ENCODE measurements at regions not wholly inside any gene's neighbourhood (a gene's known extent, or its start where the extent isn't known, plus 50 kb on each side); places are given as distances from the start of the nearest gene placed in this dataset.
A peak's percentile ranks its signal among the peaks of the same experiment; 100 is the strongest.
"Not testable (repeated sequence)": the region's sequence is repeated elsewhere in the genome, so short reads cannot be mapped to it uniquely, and the experiment has no call there.

DNA sequence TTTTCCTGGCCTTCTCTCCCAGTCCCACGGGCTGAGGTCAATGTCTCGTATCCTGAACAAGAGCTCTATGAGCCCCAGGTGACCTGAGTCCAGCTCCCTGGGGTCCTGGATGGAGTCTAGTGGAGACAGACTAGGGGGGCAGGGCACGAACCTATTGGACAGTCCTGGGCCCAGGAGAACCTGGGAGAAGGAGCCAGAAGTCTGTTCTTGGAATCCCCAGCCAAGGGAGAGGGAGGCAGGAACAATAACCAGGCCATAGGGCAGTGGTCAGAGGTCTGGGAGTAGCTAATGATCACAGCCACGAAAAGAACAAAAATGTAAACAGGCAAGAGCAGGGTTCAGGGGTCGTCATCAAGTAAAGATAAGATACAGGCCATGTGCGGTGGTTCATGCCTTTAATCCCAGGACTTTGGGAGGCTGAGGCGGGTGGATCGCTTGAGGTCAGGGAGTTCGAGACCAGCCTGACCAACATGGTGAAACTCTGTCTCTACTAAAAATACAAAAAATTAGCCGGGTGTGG lies 60.8 kb downstream of the COPRS start:
- DNase-seq = no peak

- not testable (repeated sequence) for DNase-seq
Measured at GRCh38 chr17:31795941-31796340, 63.1 kb downstream of the COPRS start.

DNA sequence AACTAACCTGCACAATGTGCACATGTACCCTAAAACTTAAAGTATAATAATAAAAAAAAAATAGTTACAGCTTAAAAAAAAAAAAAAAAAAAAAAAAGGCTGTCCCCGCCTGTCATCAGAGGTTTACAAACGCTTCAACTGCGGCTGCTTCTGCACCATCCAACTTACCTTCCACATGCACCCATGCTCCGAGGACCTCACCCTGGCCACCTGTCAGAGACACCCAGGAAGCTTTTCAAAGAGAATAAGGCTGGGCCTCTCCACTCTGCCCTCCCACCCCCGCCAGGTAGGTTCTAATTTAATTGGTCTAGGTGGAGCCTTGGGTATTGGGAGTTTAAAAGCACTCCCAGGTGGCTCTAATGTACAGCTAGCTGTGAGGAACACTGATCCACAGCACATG lies 64.9 kb downstream of the COPRS start:
- DNase-seq = no peak

DNA sequence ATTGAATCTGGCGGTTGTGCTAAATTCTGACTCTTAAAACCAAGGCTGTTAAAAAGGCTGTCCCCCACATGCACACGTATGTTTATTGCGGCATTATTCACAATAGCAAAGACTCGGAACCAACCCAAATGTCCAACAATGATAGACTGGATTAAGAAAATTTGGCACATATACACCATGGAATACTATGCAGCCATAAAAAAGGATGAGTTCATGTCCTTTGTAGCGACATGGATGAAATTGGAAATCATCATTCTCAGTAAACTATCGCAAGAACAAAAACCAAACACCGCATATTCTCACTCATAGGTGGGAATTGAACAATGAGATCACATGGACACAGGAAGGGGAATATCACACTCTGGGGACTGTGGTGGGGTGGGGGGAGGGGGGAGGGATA lies 65.4 kb downstream of the COPRS start:
- not testable (repeated sequence) for DNase-seq

DNA sequence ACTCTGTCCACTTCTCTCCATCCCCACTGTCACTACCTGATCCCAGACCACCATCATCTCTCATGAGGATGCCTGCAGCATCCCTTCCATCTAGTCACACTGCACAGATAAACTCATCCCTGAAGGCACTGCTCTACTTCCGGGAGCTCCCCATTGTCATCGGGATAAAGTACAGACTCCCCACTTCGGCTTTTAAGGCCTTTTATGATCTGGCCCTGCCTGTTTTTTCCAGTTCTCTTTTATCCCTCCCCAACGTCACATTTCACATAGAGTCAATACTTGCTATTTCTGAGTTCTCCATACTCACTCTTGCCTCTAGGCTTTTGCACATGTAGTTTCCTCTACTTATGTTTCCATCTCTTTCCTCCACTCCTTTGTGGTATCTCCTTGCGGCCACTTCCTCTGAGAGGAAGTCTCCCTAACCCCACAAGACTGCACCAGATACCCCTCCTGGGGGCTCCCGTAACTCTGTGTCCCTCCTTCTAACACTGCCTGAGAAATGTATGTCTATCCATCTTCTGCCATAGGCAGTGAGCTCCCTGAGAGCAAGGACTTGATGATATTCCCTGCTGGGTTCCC lies 66.9 kb downstream of the COPRS start:
- no peak for DNase-seq

- no peak for DNase-seq
Measured at GRCh38 chr17:31789707-31790505, 69.1 kb downstream of the COPRS start.

DNA sequence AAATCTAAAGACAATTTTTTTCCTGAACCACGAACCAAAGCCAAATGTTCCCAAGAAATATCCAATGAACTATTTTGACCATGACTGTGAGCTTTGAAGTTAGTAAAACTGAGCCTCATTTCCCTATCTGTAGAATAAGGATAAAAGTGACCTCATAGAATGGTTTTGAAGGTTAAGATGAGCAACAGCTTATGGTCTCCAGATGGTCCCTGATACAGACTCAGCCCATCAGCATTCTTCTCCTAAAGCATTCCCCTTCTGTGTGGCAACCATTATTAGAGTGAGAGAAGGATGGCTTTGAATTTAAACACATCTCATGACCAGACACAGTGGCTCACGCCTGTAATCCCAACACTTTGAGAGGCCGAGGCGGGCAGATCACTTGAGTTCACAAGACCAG lies 70.1 kb downstream of the COPRS start:
- peak; percentile 70 for DNase-seq

GRCh38 chr17:31788571-31788946 lies 70.5 kb downstream of the COPRS start:
- no peak for DNase-seq

- DNase-seq = peak; percentile 87
Measured at GRCh38 chr17:31787857-31788570, 71.0 kb downstream of the COPRS start.

DNA sequence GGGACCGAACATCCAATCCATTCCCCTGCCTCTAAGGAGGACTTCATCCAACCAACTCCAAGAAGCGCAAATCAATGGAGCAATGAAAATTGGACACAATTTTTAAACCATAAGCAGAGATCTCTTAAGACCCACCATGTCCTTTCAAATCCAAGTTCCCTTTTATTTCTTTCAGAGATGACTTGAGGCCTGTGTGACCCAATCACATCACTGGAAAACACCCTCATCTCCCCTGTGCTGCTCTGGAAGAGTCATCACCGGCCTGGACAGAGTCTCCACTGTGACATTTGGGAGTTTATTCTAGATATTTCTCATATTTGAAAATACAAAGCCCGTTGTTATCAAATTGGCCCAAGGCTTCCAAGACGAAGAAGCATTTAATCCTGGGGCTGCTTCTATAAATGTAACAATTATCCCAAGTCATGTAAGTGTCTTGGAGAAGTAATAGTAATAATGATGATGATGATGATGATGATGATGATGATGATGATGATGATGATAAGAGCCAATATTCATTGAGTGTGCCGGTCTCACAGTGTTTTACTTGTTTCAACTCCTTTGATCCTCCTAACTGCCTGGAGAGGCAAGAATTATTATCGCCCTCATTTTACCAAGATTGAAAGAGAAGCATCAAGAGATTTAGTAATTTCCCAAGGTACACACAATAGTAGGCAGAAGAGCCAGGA lies 72.1 kb downstream of the COPRS start:
- no peak for DNase-seq

GRCh38 chr17:31780483-31780882 lies 78.6 kb downstream of the COPRS start:
- DNase-seq = no peak

DNA sequence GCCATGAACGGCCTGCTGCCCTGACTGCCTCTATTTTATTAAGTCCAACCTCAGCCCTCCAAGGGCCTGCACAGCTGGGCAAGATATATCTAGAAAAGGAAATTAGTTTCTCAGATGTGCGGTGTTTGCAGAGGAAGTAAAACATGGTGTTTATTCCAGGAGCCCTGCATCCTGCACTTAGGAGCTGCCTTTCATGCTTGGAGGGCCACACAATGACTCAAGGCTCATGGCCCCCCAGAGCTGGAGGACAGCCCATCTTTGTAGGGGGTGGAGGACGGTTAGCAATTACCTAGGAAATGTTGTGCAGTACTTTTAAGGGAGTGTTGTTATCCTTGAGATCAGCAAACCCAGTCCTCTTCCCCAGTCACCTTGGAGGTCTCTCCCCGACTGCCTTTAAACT lies 80.5 kb downstream of the COPRS start:
- DNase-seq = no peak

DNA sequence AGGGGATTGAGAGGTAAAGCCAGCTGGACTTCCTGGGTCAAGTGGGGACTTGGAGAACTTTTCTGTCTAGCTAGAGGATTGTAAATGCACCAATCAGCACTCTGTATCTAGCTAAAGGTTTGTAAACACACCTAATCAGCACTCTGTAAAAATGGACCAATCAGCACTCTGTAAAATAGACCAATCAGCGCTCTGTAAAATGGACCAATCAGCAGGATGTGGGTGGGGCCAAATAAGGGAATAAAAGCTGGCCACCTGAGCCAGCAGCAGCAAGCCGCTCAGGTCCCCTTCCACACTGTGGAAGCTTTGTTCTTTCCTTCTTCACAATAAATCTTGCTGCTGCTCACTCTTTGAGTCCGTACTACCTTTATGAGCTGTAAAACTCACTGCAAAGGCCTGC lies 87.7 kb downstream of the COPRS start:
- not testable (repeated sequence) for DNase-seq

DNA sequence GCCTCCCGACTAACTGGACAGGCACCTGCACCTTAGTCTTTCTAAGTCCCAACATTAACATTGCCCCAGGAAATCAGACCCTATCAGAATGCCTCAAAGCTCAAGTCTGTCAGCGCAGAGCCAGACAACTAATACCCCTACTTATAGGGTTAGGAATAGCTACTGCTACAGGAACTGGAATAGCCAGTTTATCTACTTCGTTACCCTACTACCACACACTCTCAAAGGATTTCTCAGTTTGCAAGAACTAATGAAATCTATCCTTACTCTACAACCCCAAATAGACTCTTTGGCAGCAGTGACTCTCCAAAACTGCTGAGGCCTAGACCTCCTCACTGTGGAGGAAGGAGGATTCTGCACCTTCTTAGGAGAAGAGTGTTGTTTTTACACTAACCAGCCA lies 88.5 kb downstream of the COPRS start:
- DNase-seq = not testable (repeated sequence)

DNA sequence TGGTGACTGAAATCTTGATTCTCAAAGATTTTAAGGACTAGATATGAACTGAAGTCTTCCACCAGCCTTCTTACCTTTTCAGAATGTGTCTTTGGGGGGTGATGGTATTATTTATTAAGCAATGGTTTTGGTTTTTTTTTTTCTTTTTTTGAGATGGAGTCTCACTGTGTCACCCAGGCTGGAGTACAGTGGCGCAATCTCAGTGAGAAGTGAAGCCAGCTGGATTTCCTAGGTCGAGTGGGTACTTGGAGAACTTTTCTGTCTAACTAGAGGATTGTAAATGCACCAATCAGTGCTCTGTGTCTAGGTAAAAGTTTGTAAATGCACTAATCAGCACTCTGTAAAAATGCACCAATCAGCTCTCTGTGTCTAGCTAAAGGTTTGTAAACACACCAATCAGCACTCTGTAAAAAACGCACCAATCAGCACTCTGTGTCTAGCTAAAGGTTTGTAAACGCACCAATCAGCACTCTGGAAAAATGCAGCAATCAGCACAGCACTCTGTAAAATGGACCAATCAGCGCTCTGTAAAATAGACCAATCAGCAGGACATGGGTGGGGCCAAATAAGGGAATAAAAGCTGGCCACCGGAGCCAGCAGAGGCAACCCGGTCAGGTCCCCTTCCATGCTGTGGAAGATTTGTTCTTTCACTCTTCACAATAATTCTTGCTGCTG lies 97.1 kb downstream of the COPRS start:
- DNase-seq = not testable (repeated sequence)

GRCh38 chr17:31758646-31759045 lies 100.4 kb downstream of the COPRS start:
- no peak for DNase-seq

GRCh38 chr17:31757097-31757496 lies 101.9 kb downstream of the COPRS start:
- no peak for DNase-seq

DNA sequence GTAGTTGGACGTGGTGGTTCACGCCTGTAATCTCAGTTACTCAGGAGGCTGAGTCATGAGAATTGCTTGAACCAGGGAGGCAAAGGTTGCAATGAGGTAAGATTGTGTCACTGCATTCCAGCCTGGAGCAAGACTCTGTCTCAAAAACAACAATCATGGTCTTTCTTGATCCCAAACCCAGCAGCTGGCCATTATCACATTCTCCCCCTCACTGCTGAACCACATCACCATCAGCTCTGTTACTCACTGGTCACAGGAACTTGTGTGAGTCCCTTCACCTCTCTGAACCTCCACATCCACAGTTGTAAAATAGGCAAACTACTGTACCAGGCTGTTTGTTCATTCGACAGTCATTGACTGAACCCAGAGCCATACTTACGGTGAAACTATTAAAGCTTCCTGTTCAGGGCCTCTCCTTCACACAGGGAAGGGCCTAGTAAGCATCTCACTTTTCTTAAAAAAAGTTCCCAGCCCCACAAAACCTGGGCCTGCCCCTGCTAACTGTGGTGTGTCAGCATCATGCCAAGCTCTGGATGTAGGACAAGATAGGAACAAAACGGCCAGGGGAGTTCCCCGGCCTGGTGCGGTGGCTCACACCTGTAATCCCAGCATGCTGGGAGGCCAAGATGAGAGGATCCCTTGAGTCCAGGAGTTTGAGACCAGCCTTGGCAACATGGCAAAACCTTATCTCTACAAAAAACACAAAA lies 104.7 kb downstream of the COPRS start:
- DNase-seq = peak; percentile 98

- DNase-seq = no peak
Measured at GRCh38 chr17:31753011-31753410, 106.0 kb downstream of the COPRS start.

DNA sequence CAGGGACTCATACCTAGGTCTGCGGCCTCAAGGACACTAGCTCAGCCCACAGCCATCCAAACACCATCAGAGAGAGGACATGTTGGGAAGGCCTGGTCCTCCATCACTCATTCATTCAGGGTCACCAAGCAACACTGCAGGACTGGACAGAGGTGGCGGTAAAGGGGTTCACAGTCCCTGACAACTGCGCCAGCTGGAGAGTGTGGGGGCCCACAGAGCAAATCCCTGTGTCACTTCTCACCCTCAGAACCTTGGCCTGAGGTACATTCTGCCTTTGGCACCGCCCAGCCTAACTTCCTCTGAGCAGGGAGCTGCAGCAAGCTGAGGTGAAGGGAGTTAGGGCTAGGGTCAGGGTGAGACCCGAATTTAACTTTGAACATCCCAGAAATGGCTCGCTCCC lies 106.5 kb downstream of the COPRS start:
- DNase-seq = no peak

- no peak for DNase-seq
Measured at GRCh38 chr17:31750578-31750977, 108.5 kb downstream of the COPRS start.

DNA sequence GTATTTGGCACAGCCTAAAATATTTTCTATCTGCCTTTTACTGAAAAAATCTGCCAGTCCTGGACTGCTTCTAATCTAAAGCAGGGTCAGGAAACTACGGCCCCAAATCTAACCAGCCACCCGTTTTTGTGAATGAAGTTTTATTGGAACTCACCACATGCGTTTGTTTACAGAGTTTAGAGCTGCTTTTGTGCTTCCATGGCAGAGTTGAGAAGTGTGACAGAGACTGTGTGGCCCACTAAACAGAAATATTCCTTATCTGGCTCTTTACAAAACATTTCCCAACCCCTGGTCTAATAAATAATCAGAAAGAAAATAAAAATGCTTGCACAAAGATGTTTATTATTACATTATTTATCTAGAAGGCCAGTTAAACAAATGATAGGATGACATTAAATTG lies 110.2 kb downstream of the COPRS start:
- DNase-seq = no peak
